GM12878 (cell line): ENCODE measurements at regions not wholly inside any gene's neighbourhood (a gene's known extent, or its start where the extent isn't known, plus 50 kb on each side); places are given as distances from the start of the nearest gene placed in this dataset.

Source experiments
- ATAC-seq: fragments of 200-7000 bp; cut with Tn5 transposase; 3 replicates; pipeline ENCODE4 v1.9.1; 2020; ENCODE audit warnings: mild to moderate bottlenecking, moderate library complexity
- BruUV-seq: library from RNA; stranded (reverse); fragments of 400-500 nt; replicated peaks from 2 replicates; lab custom pipeline; 2021; lab: Mats Ljungman, UMichigan
- CTCF ChIA-PET: fragments of 300-600 bp; sonication (Branson Sonifier 250); formaldehyde crosslinking; extraction: SDS; loops from one replicate; lab custom pipeline; 2021; ENCODE audit warnings: inconsistent platforms; lab: Yijun Ruan, JAX
- POLR2A ChIA-PET: fragments of 350-600 bp; formaldehyde crosslinking; extraction: SDS; loops from one replicate; lab custom pipeline; 2021; ENCODE audit warnings: inconsistent platforms; lab: Charles Lee
- RAD21 ChIA-PET: fragments of 300-600 bp; sonication (Branson Sonifier 250); formaldehyde crosslinking; loops from one replicate; lab custom pipeline; 2023; ENCODE audit warnings: antibody characterized with exemption; ENCODE audit not compliant: unreplicated experiment; lab: Charles Lee
- SMC1A ChIA-PET: fragments of 300-600 bp; sonication (Branson Sonifier 250); formaldehyde crosslinking; loops from one replicate; lab custom pipeline; 2023; ENCODE audit not compliant: unreplicated experiment, uncharacterized antibody; lab: Charles Lee
- DNase-seq: peaks from one replicate; pipeline ENCODE4 v3.0.0-alpha.2; 2011; ENCODE audit warnings: low read depth, low spot score
- FAIRE-seq: peaks from 3 replicates; lab custom pipeline; 2011; peaks lifted over from hg19 to GRCh38; lab: Jason Lieb, UNC
- H2AFZ ChIP-seq: 2 replicates; pipeline ENCODE4 v1.6.0; 2011; ENCODE audit warnings: low read depth, low read length, control low read depth; ENCODE audit not compliant: control insufficient read depth
- H3K27ac ChIP-seq: 2 replicates; pipeline ENCODE4 v1.5.1; 2011; ENCODE audit warnings: control low read depth; ENCODE audit not compliant: control insufficient read depth, insufficient read depth
- H3K27me3 ChIP-seq, 2 experiments: replicated peaks in 1 of 2; 2 replicates each; pipeline versions ENCODE4 v1.6.0 to v1.6.1; 2011; ENCODE audit warnings: low read length in 1 of 2; ENCODE audit not compliant: control insufficient read depth in 2 of 2, insufficient read depth in 2 of 2
- H3K36me3 ChIP-seq, 2 experiments: 2 replicates each; pipeline ENCODE4 v1.5.1; 2011; ENCODE audit warnings: low read length in 1 of 2; ENCODE audit not compliant: control insufficient read depth in 2 of 2, insufficient read depth in 2 of 2
- H3K4me1 ChIP-seq: 2 replicates; pipeline ENCODE4 v1.6.1; 2011; ENCODE audit warnings: mild to moderate bottlenecking, low read length, moderate library complexity, mixed read lengths; ENCODE audit not compliant: control insufficient read depth, insufficient read depth
- H3K4me2 ChIP-seq: 2 replicates; pipeline ENCODE4 v1.6.0; 2011; ENCODE audit warnings: control low read depth; ENCODE audit not compliant: control insufficient read depth, insufficient read depth
- H3K4me3 ChIP-seq: fragments of 200-600 bp; sonication (generic); 2 replicates; pipeline ENCODE4 v1.5.1; 2016
- H3K79me2 ChIP-seq: 2 replicates; pipeline ENCODE4 v1.6.0; 2011; ENCODE audit warnings: low read length; ENCODE audit not compliant: control insufficient read depth, insufficient read depth
- H3K9ac ChIP-seq: 2 replicates; pipeline ENCODE4 v1.8.0; 2011; ENCODE audit warnings: low read length, control low read depth, mixed read lengths; ENCODE audit not compliant: control insufficient read depth, insufficient read depth
- H3K9me3 ChIP-seq: replicated peaks from 3 replicates; pipeline ENCODE4 v1.5.1; 2011; ENCODE audit warnings: mild to moderate bottlenecking, low read length; ENCODE audit not compliant: control insufficient read depth, insufficient read depth
- H4K20me1 ChIP-seq: 2 replicates; pipeline ENCODE4 v1.6.0; 2011; ENCODE audit not compliant: control insufficient read depth, insufficient read depth
- KDM1A ChIP-seq: fragments of 200-600 bp; sonication (generic); IDR thresholded peaks from 2 replicates; pipeline ENCODE4 v1.6.1; 2016; ENCODE audit warnings: borderline replicate concordance
- KLF5 ChIP-seq: fragments of 450-650 bp; IDR thresholded peaks from 2 replicates; pipeline ENCODE4 v1.6.1; 2014; ENCODE audit warnings: mild to moderate bottlenecking; ENCODE audit not compliant: partially characterized antibody
- SMAD5 ChIP-seq: IDR thresholded peaks from 2 replicates; pipeline ENCODE4 v1.6.1; 2016; ENCODE audit warnings: antibody characterized with exemption, low read depth
- SMC3 ChIP-seq: IDR thresholded peaks from 2 replicates; pipeline ENCODE4 v1.6.1; 2011; ENCODE audit warnings: low read length, improper control_type of control experiment, borderline replicate concordance
- SUPT20H ChIP-seq: IDR thresholded peaks from 2 replicates; pipeline ENCODE4 v1.6.1; 2011; ENCODE audit warnings: low read depth, mild to moderate bottlenecking, low read length, moderate library complexity, borderline replicate concordance; ENCODE audit not compliant: control insufficient read depth
- ZBTB33 ChIP-seq: fragments of 450-650 bp; IDR thresholded peaks from 2 replicates; pipeline ENCODE4 v1.6.1; 2017; ENCODE audit warnings: mild to moderate bottlenecking
- ZNF24 ChIP-seq: fragments of 450-650 bp; IDR thresholded peaks from 2 replicates; pipeline ENCODE4 v1.6.1; 2017; ENCODE audit warnings: antibody characterized with exemption, mild to moderate bottlenecking
- WGBS: methylation state at CpG from one replicate; pipeline ENCODE4 v1.1.6; 2016; ENCODE audit warnings: low lambda C conversion rate; ENCODE audit not compliant: insufficient replicate concordance, insufficient coverage; ENCODE audit errors: missing lambda C conversion rate; 5-methylcytosine and 5-hydroxymethylcytosine counted together
- in situ Hi-C: fragments of 300-500 bp; cut with MboI; formaldehyde crosslinking; loops from 9 replicates; pipeline ENCODE4 v1.14.3; 2018; ENCODE audit warnings: mixed read lengths
- intact Hi-C: fragments of 100-400 bp; cut with micrococcal nuclease; formaldehyde crosslinking; loops from one replicate; pipeline ENCODE4 v1.14.2; 2022; ENCODE audit not compliant: unreplicated experiment
- TF ChIP-seq, protein P1 (sequence below): fragments of 150-350 bp; IDR thresholded peaks from 2 replicates; pipeline ENCODE4 v1.6.1; 2016; ENCODE audit warnings: low read depth, low read length

DNA sequence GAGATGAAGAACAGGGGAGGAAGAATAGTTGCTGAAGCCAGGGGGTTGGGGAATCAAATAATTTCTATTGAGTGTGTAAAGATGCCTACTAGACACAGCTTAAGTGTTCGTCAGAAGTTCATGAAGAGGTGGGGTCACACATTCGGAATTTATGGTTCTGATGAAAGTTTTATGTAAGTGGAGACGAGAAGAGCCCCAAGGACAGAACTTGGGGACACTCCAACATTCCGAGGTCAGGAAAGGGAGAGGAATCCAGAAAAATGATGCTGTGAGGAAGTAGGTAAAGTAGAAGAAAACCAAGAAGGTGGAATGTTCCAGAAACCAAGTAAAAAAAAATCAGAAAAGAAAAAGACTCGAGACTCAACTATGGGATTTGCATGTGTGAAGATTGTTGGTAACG, 272.5 kb downstream of the SIPA1L2 start:
- no peak for ATAC-seq
- in situ Hi-C loops = no loop called here

GRCh38 chr1:232355162-232356006, 274.5 kb downstream of the SIPA1L2 start:
- TF ChIP-seq, protein P1, sequence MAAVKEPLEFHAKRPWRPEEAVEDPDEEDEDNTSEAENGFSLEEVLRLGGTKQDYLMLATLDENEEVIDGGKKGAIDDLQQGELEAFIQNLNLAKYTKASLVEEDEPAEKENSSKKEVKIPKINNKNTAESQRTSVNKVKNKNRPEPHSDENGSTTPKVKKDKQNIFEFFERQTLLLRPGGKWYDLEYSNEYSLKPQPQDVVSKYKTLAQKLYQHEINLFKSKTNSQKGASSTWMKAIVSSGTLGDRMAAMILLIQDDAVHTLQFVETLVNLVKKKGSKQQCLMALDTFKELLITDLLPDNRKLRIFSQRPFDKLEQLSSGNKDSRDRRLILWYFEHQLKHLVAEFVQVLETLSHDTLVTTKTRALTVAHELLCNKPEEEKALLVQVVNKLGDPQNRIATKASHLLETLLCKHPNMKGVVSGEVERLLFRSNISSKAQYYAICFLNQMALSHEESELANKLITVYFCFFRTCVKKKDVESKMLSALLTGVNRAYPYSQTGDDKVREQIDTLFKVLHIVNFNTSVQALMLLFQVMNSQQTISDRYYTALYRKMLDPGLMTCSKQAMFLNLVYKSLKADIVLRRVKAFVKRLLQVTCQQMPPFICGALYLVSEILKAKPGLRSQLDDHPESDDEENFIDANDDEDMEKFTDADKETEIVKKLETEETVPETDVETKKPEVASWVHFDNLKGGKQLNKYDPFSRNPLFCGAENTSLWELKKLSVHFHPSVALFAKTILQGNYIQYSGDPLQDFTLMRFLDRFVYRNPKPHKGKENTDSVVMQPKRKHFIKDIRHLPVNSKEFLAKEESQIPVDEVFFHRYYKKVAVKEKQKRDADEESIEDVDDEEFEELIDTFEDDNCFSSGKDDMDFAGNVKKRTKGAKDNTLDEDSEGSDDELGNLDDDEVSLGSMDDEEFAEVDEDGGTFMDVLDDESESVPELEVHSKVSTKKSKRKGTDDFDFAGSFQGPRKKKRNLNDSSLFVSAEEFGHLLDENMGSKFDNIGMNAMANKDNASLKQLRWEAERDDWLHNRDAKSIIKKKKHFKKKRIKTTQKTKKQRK = no peak
- TF ChIP-seq KDM1A (no peak), KLF5 (no peak), SUPT20H (no peak), SMC3 (no peak), ZNF24 (no peak), ZBTB33 (no peak)
- DNase-seq = no peak
- RAD21 ChIA-PET = no interaction called here
- Histone ChIP-seq H3K9me3 (no peaks in the 10 kb centered on the region), H3K4me2 (no peak overlapping the region), H3K79me2 (no peaks in the 10 kb centered on the region), H3K27ac (no peak overlapping the region), H2AFZ (no peak overlapping the region), H3K9ac (no peak overlapping the region), H3K4me1 (no peaks in the 10 kb centered on the region), H3K4me3 (no peak overlapping the region), H3K27me3 (no peaks in the 10 kb centered on the region), H3K36me3 (no peaks in the 10 kb centered on the region), H4K20me1 (no peaks in the 10 kb centered on the region)
- CTCF ChIA-PET = no interaction called here
- SMC1A ChIA-PET = no interaction called here
- no peak for FAIRE-seq
- no peak for ATAC-seq
- BruUV-seq = no TSS peak
- intact Hi-C loops = no loop called here
- POLR2A ChIA-PET = no interaction called here
- 15% methylated on average over 7 of the region's 7 CpGs for WGBS
- in situ Hi-C loops = no loop called here

More for the DNA sequence above, 272.5 kb downstream of the SIPA1L2 start:
- H3K4me3 ChIP-seq = no peak overlapping the region
- H3K4me1 ChIP-seq = no peaks in the 10 kb centered on the region
- H3K9ac ChIP-seq = no peak overlapping the region
- no peaks in the 10 kb centered on the region for H3K36me3 ChIP-seq
- H2AFZ ChIP-seq = no peak overlapping the region
- DNase-seq (no peak), FAIRE-seq (no peak)
- no peak overlapping the region for H3K4me2 ChIP-seq
- no peaks in the 10 kb centered on the region for H3K9me3 ChIP-seq
- RAD21 ChIA-PET = no interaction called here
- H4K20me1 ChIP-seq = no peaks in the 10 kb centered on the region
- CTCF ChIA-PET = no interaction called here
- WGBS = under 1% methylated on average over 6 of the region's 6 CpGs
- BruUV-seq = no TSS peak
- no peaks in the 10 kb centered on the region for H3K27me3 ChIP-seq
- intact Hi-C loops = no loop called here
- no peak overlapping the region for H3K27ac ChIP-seq
- SMC1A ChIA-PET = no interaction called here
- POLR2A ChIA-PET = no interaction called here
- no peaks in the 10 kb centered on the region for H3K79me2 ChIP-seq
- TF ChIP-seq SMAD5 = no peak
- TF ChIP-seq, all 136 proteins: peak for 0
